IMR-90 (cell line): ENCODE measurements at regions not wholly inside any gene's neighbourhood (a gene's known extent, or its start where the extent isn't known, plus 50 kb on each side); places are given as distances from the start of the nearest gene placed in this dataset.

ENCODE experiments used
- ATAC-seq: fragments of 200-7000 bp; cut with Tn5 transposase; 2 replicates; pipeline ENCODE4 v1.9.1; 2020; ENCODE audit warnings: low read depth, mild to moderate bottlenecking, moderate library complexity
- BruUV-seq: library from RNA; stranded (reverse); fragments of 400-500 nt; replicated peaks from 2 replicates; lab custom pipeline; 2021; lab: Mats Ljungman, UMichigan
- CTCF ChIA-PET: fragments of 300-600 bp; formaldehyde crosslinking; extraction: SDS; loops from one replicate; lab custom pipeline; 2021; ENCODE audit warnings: antibody characterized with exemption; lab: Yijun Ruan, JAX
- POLR2A ChIA-PET: fragments of 300-600 bp; sonication (Branson Sonifier 250); formaldehyde crosslinking; loops from one replicate; lab custom pipeline; 2022; ENCODE audit warnings: antibody characterized with exemption; ENCODE audit not compliant: unreplicated experiment; lab: Charles Lee
- DNase-seq: peaks from one replicate; pipeline ENCODE4 v3.0.0; 2013
- H2AFZ ChIP-seq: replicated peaks from 2 replicates; pipeline ENCODE3; 2013; ENCODE audit warnings: low read length, mild to moderate bottlenecking; ENCODE audit not compliant: poor library complexity
- H2AK5ac ChIP-seq: 2 replicates; pipeline ENCODE4 v1.6.1; 2013; ENCODE audit warnings: low read depth, low read length, inconsistent platforms
- H2AK9ac ChIP-seq: replicated peaks from 2 replicates; pipeline ENCODE3; 2013; ENCODE audit warnings: mild to moderate bottlenecking, low read depth, low read length, moderate library complexity; ENCODE audit not compliant: poor library complexity
- H2BK120ac ChIP-seq: 2 replicates; pipeline ENCODE4 v1.6.1; 2013; ENCODE audit warnings: low read depth, low read length, inconsistent platforms
- H2BK15ac ChIP-seq: 3 replicates; pipeline ENCODE4 v1.6.1; 2013; ENCODE audit warnings: low read depth, low read length, inconsistent platforms
- H2BK20ac ChIP-seq: 2 replicates; pipeline ENCODE4 v1.6.1; 2013; ENCODE audit warnings: low read depth, mild to moderate bottlenecking, inconsistent platforms, low read length, moderate library complexity
- H2BK5ac ChIP-seq: 2 replicates; pipeline ENCODE4 v1.6.1; 2013; ENCODE audit warnings: mild to moderate bottlenecking, low read depth, low read length, inconsistent platforms; ENCODE audit not compliant: poor library complexity, severe bottlenecking
- H3K14ac ChIP-seq: replicated peaks from 2 replicates; pipeline ENCODE4 v1.6.1; 2013; ENCODE audit warnings: low read depth, low read length, inconsistent platforms
- H3K18ac ChIP-seq: 2 replicates; pipeline ENCODE4 v1.6.1; 2013; ENCODE audit warnings: low read depth, low read length, control low read depth
- H3K23ac ChIP-seq: 2 replicates; pipeline ENCODE4 v1.6.1; 2013; ENCODE audit warnings: low read depth, low read length, inconsistent platforms
- H3K27ac ChIP-seq: 2 replicates; pipeline ENCODE4 v1.5.1; 2013; ENCODE audit warnings: mild to moderate bottlenecking, control low read depth, low read length; ENCODE audit not compliant: insufficient read depth
- H3K27me3 ChIP-seq: 2 replicates; pipeline ENCODE4 v1.6.1; 2013; ENCODE audit warnings: low read length; ENCODE audit not compliant: control insufficient read depth, insufficient read depth
- H3K36me3 ChIP-seq: 2 replicates; pipeline ENCODE4 v1.6.1; 2013; ENCODE audit warnings: low read length, mixed read lengths; ENCODE audit not compliant: control insufficient read depth, insufficient read depth
- H3K4ac ChIP-seq: 2 replicates; pipeline ENCODE4 v1.6.1; 2013; ENCODE audit warnings: low read depth, low read length, inconsistent platforms
- H3K4me1 ChIP-seq: 2 replicates; pipeline ENCODE4 v1.6.1; 2013; ENCODE audit warnings: low read length, mixed read lengths; ENCODE audit not compliant: control insufficient read depth, insufficient read depth
- H3K4me2 ChIP-seq: 2 replicates; pipeline ENCODE4 v1.6.1; 2013; ENCODE audit warnings: low read depth, mild to moderate bottlenecking, control low read depth, low read length, moderate library complexity
- H3K4me3 ChIP-seq: 2 replicates; pipeline ENCODE4 v1.5.1; 2013; ENCODE audit warnings: low read depth, mild to moderate bottlenecking, control low read depth, low read length, moderate library complexity; ENCODE audit not compliant: insufficient read depth
- H3K56ac ChIP-seq: 2 replicates; pipeline ENCODE4 v1.6.1; 2013; ENCODE audit warnings: low read length, inconsistent platforms; ENCODE audit not compliant: insufficient read depth; ENCODE audit errors: extremely low read depth
- H3K79me1 ChIP-seq, 2 experiments: 2 replicates each; pipeline ENCODE4 v1.6.1; 2013; ENCODE audit warnings: low read length in 2 of 2, inconsistent platforms in 1 of 2, low read depth in 1 of 2
- H3K9ac ChIP-seq: 2 replicates; pipeline ENCODE4 v1.6.1; 2013; ENCODE audit warnings: low read depth, low read length, control low read depth
- H3K9me1 ChIP-seq: 2 replicates; pipeline ENCODE4 v1.6.1; 2013; ENCODE audit warnings: low read length, inconsistent platforms; ENCODE audit not compliant: insufficient read depth
- H3K9me3 ChIP-seq: 2 replicates; pipeline ENCODE4 v1.6.1; 2013; ENCODE audit warnings: low read length; ENCODE audit not compliant: control insufficient read depth, insufficient read depth
- H4K20me1 ChIP-seq: 2 replicates; pipeline ENCODE4 v1.6.1; 2013; ENCODE audit warnings: low read length, inconsistent platforms; ENCODE audit not compliant: insufficient read depth
- H4K5ac ChIP-seq: 2 replicates; pipeline ENCODE4 v1.6.1; 2013; ENCODE audit warnings: mild to moderate bottlenecking, low read depth, low read length, control low read depth
- H4K8ac ChIP-seq, 2 experiments: 2 replicates each; pipeline ENCODE4 v1.6.1; 2013; ENCODE audit warnings: low read depth in 2 of 2, low read length in 2 of 2, control low read depth in 1 of 2, inconsistent platforms in 1 of 2
- H4K91ac ChIP-seq: 2 replicates; pipeline ENCODE4 v1.6.1; 2013; ENCODE audit warnings: low read depth, low read length, inconsistent platforms; ENCODE audit not compliant: insufficient read depth
- BHLHE40 ChIP-seq: fragments of 150-350 bp; IDR thresholded peaks from 2 replicates; pipeline ENCODE4 v1.6.1; 2016; ENCODE audit warnings: mild to moderate bottlenecking, low read depth, low read length
- CEBPB ChIP-seq: IDR thresholded peaks from 2 replicates; pipeline ENCODE4 v1.6.1; 2012; ENCODE audit warnings: low read depth, low read length, improper control_type of control experiment
- CHD1 ChIP-seq: IDR thresholded peaks from 2 replicates; pipeline ENCODE4 v1.6.1; 2012; ENCODE audit warnings: low read depth, low read length, improper control_type of control experiment
- CTCF ChIP-seq: conservative IDR thresholded peaks from 2 replicates; pipeline ENCODE4 v1.5.1; 2012; ENCODE audit warnings: mild to moderate bottlenecking, low read depth, low read length, improper control_type of control experiment
- ELK1 ChIP-seq: fragments of 150-350 bp; IDR thresholded peaks from 2 replicates; pipeline ENCODE4 v1.6.1; 2016; ENCODE audit warnings: low read depth, mild to moderate bottlenecking, low read length, moderate library complexity, borderline replicate concordance
- FOS ChIP-seq: fragments of 150-350 bp; IDR thresholded peaks from 2 replicates; pipeline ENCODE4 v1.6.1; 2016; ENCODE audit warnings: low read depth, low read length
- MAFK ChIP-seq: IDR thresholded peaks from 2 replicates; pipeline ENCODE4 v1.6.1; 2012; ENCODE audit warnings: low read depth, low read length, improper control_type of control experiment
- MAZ ChIP-seq: IDR thresholded peaks from 2 replicates; pipeline ENCODE4 v1.6.1; 2012; ENCODE audit warnings: low read depth, mild to moderate bottlenecking, low read length, improper control_type of control experiment, moderate library complexity, borderline replicate concordance
- MXI1 ChIP-seq: IDR thresholded peaks from 2 replicates; pipeline ENCODE4 v1.6.1; 2012; ENCODE audit warnings: low read depth, mild to moderate bottlenecking, low read length, moderate library complexity, borderline replicate concordance
- POLR2A ChIP-seq: IDR thresholded peaks from 2 replicates; pipeline ENCODE4 v1.6.1; 2012; ENCODE audit warnings: mild to moderate bottlenecking, low read depth, low read length
- RAD21 ChIP-seq: IDR thresholded peaks from 2 replicates; pipeline ENCODE4 v1.6.1; 2012; ENCODE audit warnings: low read length, improper control_type of control experiment
- RFX5 ChIP-seq: IDR thresholded peaks from 2 replicates; pipeline ENCODE4 v1.8.0; 2012; ENCODE audit warnings: low read depth, mild to moderate bottlenecking, low read length, moderate library complexity
- SMC3 ChIP-seq: fragments of 150-350 bp; IDR thresholded peaks from 2 replicates; pipeline ENCODE4 v1.6.1; 2016; ENCODE audit warnings: low read depth, mild to moderate bottlenecking, antibody characterized with exemption, low read length, moderate library complexity
- USF2 ChIP-seq: fragments of 150-350 bp; IDR thresholded peaks from 2 replicates; pipeline ENCODE4 v1.6.1; 2017; ENCODE audit warnings: mild to moderate bottlenecking, antibody characterized with exemption, low read length, low read depth
- dilution Hi-C: fragments of 300-500 bp; cut with HindIII; formaldehyde crosslinking; loops from one replicate; pipeline ENCODE4 v1.14.3; 2018; ENCODE audit warnings: low sequenced_read_pairs; ENCODE audit not compliant: unreplicated experiment
- in situ Hi-C: fragments of 300-500 bp; cut with MboI; formaldehyde crosslinking; loops from 3 replicates; pipeline ENCODE4 v1.14.3; 2019; ENCODE audit warnings: low sequenced_read_pairs, inconsistent platforms, mixed read lengths
- intact Hi-C: fragments of 100-400 bp; cut with micrococcal nuclease; formaldehyde crosslinking; loops from 2 replicates; pipeline ENCODE4 v1.10.0; 2022

GRCh38 chr4:132542228-132542627 is 606.9 kb upstream of the PCDH10 start:
- Histone ChIP-seq H3K14ac (no peak overlapping the region), H3K18ac (no peak overlapping the region), H2BK15ac (no peak overlapping the region), H3K36me3 (no peaks in the 10 kb centered on the region), H3K4me1 (no peaks in the 10 kb centered on the region), H4K20me1 (no peaks in the 10 kb centered on the region), H2AFZ (no peak overlapping the region), H2BK120ac (no peak overlapping the region), H4K91ac (no peak overlapping the region), H3K9me3 (peaks cover 3% of the 10 kb centered on the region; the same call in 1 of the 2 replicates), H3K9ac (no peak overlapping the region), H4K5ac (no peak overlapping the region), H3K79me1 (no peaks in the 10 kb centered on the region), H3K27ac (no peak overlapping the region), H4K8ac (no peak overlapping the region), H2AK5ac (no peak overlapping the region), H2BK5ac (no peak overlapping the region), H2AK9ac (no peak overlapping the region), H3K9me1 (no peaks in the 10 kb centered on the region), H2BK20ac (no peak overlapping the region), H3K56ac (no peak overlapping the region), H3K4me2 (no peak overlapping the region), H3K4ac (no peak overlapping the region), H3K23ac (no peak overlapping the region), H3K4me3 (no peak overlapping the region), H3K27me3 (no peaks in the 10 kb centered on the region)
- no TSS peak for BruUV-seq
- in situ Hi-C loops, result no loop called here
- TF ChIP-seq CTCF (no peak), RFX5 (no peak), MAZ (no peak), ELK1 (no peak), MXI1 (no peak), FOS (no peak), POLR2A (no peak), SMC3 (no peak), MAFK (no peak), CEBPB (no peak), USF2 (no peak), BHLHE40 (no peak), CHD1 (no peak), RAD21 (no peak)
- DNase-seq (no peak), ATAC-seq (no peak)
- dilution Hi-C loops, result no loop called here
- POLR2A ChIA-PET, result no interaction called here
- CTCF ChIA-PET, result no interaction called here
- intact Hi-C loops, result no loop called here
